GM23338 (cell line): ENCODE measurements at regions not wholly inside any gene's neighbourhood (a gene's known extent, or its start where the extent isn't known, plus 50 kb on each side); places are given as distances from the start of the nearest gene placed in this dataset.

ENCODE experiments used
- ATAC-seq: fragments of 200-7000 bp; cut with Tn5 transposase; 3 replicates; pipeline ENCODE4 v1.9.1; 2020
- DNase-seq: peaks from one replicate; pipeline ENCODE4 v3.0.0-alpha.2; 2015; ENCODE audit warnings: low spot score
- H2AFZ ChIP-seq: fragments of 200-600 bp; sonication (generic); 2 replicates; pipeline ENCODE4 v1.8.0; 2016; ENCODE audit warnings: antibody characterized with exemption, mild to moderate bottlenecking, moderate library complexity
- H3F3A ChIP-seq: fragments of 200-600 bp; sonication (generic); replicated peaks from 2 replicates; pipeline ENCODE4 v1.8.0; 2017; ENCODE audit warnings: antibody characterized with exemption, mixed run types, low read depth
- H3K27ac ChIP-seq: fragments of 200-600 bp; sonication (generic); 2 replicates; pipeline ENCODE4 v1.6.1; 2016; ENCODE audit warnings: low read depth
- H3K27me3 ChIP-seq: fragments of 200-600 bp; sonication (generic); 2 replicates; pipeline ENCODE4 v1.8.0; 2016; ENCODE audit warnings: mild to moderate bottlenecking, mixed run types, moderate library complexity; ENCODE audit not compliant: insufficient read depth
- H3K36me3 ChIP-seq: fragments of 200-600 bp; sonication (generic); 2 replicates; pipeline ENCODE4 v1.8.0; 2016; ENCODE audit warnings: mild to moderate bottlenecking; ENCODE audit not compliant: insufficient read depth
- H3K4me1 ChIP-seq: fragments of 200-600 bp; sonication (generic); 2 replicates; pipeline ENCODE4 v1.8.0; 2016; ENCODE audit warnings: mild to moderate bottlenecking, moderate library complexity; ENCODE audit not compliant: insufficient read depth
- H3K4me2 ChIP-seq: fragments of 200-600 bp; sonication (generic); 2 replicates; pipeline ENCODE4 v1.7.1; 2017; ENCODE audit warnings: mixed run types
- H3K4me3 ChIP-seq: fragments of 200-600 bp; sonication (generic); 2 replicates; pipeline ENCODE4 v1.6.1; 2016; ENCODE audit warnings: mixed run types
- H3K79me2 ChIP-seq: fragments of 200-600 bp; sonication (generic); replicated peaks from 2 replicates; pipeline ENCODE4 v1.8.0; 2017; ENCODE audit warnings: mild to moderate bottlenecking; ENCODE audit not compliant: insufficient read depth
- H3K9me2 ChIP-seq: fragments of 200-600 bp; sonication (generic); 2 replicates; pipeline ENCODE4 v1.8.0; 2017; ENCODE audit not compliant: insufficient read depth
- H4K20me1 ChIP-seq: fragments of 200-600 bp; sonication (generic); replicated peaks from 2 replicates; pipeline ENCODE4 v1.8.0; 2017; ENCODE audit warnings: mild to moderate bottlenecking; ENCODE audit not compliant: insufficient read depth
- H3K27ac Mint-ChIP-seq: 2 replicates; pipeline ENCODE4 v1.8.0; 2020; ENCODE audit warnings: inconsistent platforms, mild to moderate bottlenecking, moderate library complexity, mixed read lengths
- H3K27me3 Mint-ChIP-seq: 3 replicates; pipeline ENCODE4 v1.8.0; 2022; ENCODE audit warnings: low read depth, mild to moderate bottlenecking, moderate library complexity, mixed read lengths, inconsistent platforms; ENCODE audit not compliant: insufficient read depth, poor library complexity
- H3K36me3 Mint-ChIP-seq: 3 replicates; pipeline ENCODE4 v1.8.0; 2021; ENCODE audit warnings: low read depth, mild to moderate bottlenecking, inconsistent platforms, moderate library complexity, mixed read lengths
- H3K4me1 Mint-ChIP-seq: 3 replicates; pipeline ENCODE4 v1.8.0; 2020; ENCODE audit warnings: mild to moderate bottlenecking, inconsistent platforms, mixed read lengths
- H3K4me3 Mint-ChIP-seq: 3 replicates; pipeline ENCODE4 v1.8.0; 2021; ENCODE audit warnings: moderate library complexity, mild to moderate bottlenecking, inconsistent platforms, mixed read lengths
- H3K9me3 Mint-ChIP-seq: 3 replicates; pipeline ENCODE4 v1.8.0; 2020; ENCODE audit warnings: moderate library complexity, mild to moderate bottlenecking, inconsistent platforms, mixed read lengths
- CREB1 ChIP-seq: fragments of 250-450 bp; sonication (Bioruptor Pico); IDR thresholded peaks from 2 replicates; pipeline ENCODE4 v1.5.0; 2020; ENCODE audit warnings: low read depth, mild to moderate bottlenecking, moderate library complexity
- EZH2 ChIP-seq: fragments of 200-600 bp; sonication (generic); IDR thresholded peaks from one replicate; pipeline ENCODE4 v1.8.0; 2017; ENCODE audit warnings: antibody characterized with exemption, mild to moderate bottlenecking, low read depth; ENCODE audit not compliant: unreplicated experiment
- EZH2phosphoT487 ChIP-seq: fragments of 200-600 bp; sonication (generic); IDR thresholded peaks from one replicate; pipeline ENCODE4 v1.8.1; 2018; ENCODE audit warnings: antibody characterized with exemption; ENCODE audit not compliant: unreplicated experiment
- JUNB ChIP-seq: IDR thresholded peaks from one replicate; pipeline ENCODE4 v1.6.1; 2016; ENCODE audit warnings: antibody characterized with exemption; ENCODE audit not compliant: unreplicated experiment
- NANOG ChIP-seq: IDR thresholded peaks from 2 replicates; pipeline ENCODE4 v1.6.1; 2016; ENCODE audit warnings: antibody characterized with exemption, borderline replicate concordance
- POLR2AphosphoS5 ChIP-seq: IDR thresholded peaks from 2 replicates; pipeline ENCODE4 v1.6.1; 2016; ENCODE audit warnings: antibody characterized with exemption, low read depth
- STAT1 ChIP-seq: IDR thresholded peaks from one replicate; pipeline ENCODE4 v1.6.1; 2016; ENCODE audit warnings: antibody characterized with exemption; ENCODE audit not compliant: unreplicated experiment
- ZNF114 ChIP-seq: fragments of 250-450 bp; sonication (Bioruptor Pico); IDR thresholded peaks from 2 replicates; pipeline ENCODE4 v1.5.0; 2020; ENCODE audit warnings: mild to moderate bottlenecking, moderate library complexity
- ZNF331 ChIP-seq: fragments of 250-450 bp; sonication (Bioruptor Pico); IDR thresholded peaks from 2 replicates; pipeline ENCODE4 v1.5.0; 2020; ENCODE audit warnings: low read depth, mild to moderate bottlenecking, moderate library complexity
- ZNF462 ChIP-seq: fragments of 250-450 bp; sonication (Bioruptor Pico); IDR thresholded peaks from 2 replicates; pipeline ENCODE4 v1.5.0; 2020; ENCODE audit warnings: mild to moderate bottlenecking, moderate library complexity
- TF ChIP-seq, protein P1 (sequence below), 2 experiments: fragments of 200-600 bp in 1 of 2; sonication (generic) in 1 of 2; conservative IDR thresholded peaks; 2 replicates each; pipeline versions ENCODE4 v1.5.1 to v1.6.1; 2016 to 2017; ENCODE audit warnings: antibody characterized with exemption in 2 of 2, low read depth in 2 of 2, mild to moderate bottlenecking in 2 of 2, moderate library complexity in 1 of 2
- TF ChIP-seq, protein P2 (sequence below): IDR thresholded peaks from 2 replicates; pipeline ENCODE4 v1.6.1; 2016; ENCODE audit warnings: antibody characterized with exemption
- TF ChIP-seq, protein P3 (sequence below): IDR thresholded peaks from one replicate; pipeline ENCODE4 v1.6.1; 2018; ENCODE audit warnings: antibody characterized with exemption; ENCODE audit not compliant: unreplicated experiment

DNA sequence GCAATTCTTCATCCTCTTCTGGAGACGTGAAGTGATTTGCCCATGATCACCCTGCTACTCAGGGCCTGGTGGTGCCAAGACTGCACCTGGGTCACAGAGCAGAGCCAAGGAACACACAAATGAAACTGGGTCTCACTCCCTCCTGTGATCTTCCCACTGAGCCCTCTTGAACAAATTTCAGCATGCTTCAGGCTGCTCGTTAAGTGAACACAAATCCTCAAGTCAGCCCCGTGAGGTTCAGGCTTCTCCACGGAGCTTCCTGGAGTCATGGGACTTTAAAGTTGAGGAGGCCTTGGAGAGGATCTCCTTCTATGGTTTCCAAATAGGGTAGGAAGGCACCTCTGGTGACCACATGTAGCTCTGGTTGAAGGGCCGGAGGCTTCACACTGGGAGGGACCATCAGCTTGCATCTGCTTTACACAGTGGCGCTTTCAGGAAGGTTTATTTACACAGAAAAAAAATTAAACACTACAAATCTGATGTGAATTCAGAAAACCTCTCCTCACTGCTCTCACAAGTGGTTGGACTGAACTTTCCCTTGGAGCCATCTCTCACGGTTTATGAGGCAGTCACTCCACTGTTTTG is 255.4 kb downstream of the LOXHD1 start:
- H3F3A ChIP-seq, result no peaks in the 10 kb centered on the region
- DNase-seq (no peak), ATAC-seq (no peak)
- H3K4me1 Mint-ChIP-seq, result peaks cover 10% of the 10 kb centered on the region
- no peaks in the 10 kb centered on the region for H3K36me3 Mint-ChIP-seq
- no peak overlapping the region for H3K27ac Mint-ChIP-seq
- no peaks in the 10 kb centered on the region for H3K9me2 ChIP-seq
- no peaks in the 10 kb centered on the region for H3K27me3 ChIP-seq
- no peaks in the 10 kb centered on the region for H3K9me3 Mint-ChIP-seq
- H3K79me2 ChIP-seq, result no peaks in the 10 kb centered on the region
- H4K20me1 ChIP-seq, result no peaks in the 10 kb centered on the region
- no peak overlapping the region for H3K4me3 Mint-ChIP-seq
- no peaks in the 10 kb centered on the region for H3K4me1 ChIP-seq
- no peak overlapping the region for H3K4me3 ChIP-seq
- H3K27me3 Mint-ChIP-seq, result peaks cover 11% of the 10 kb centered on the region
- H2AFZ ChIP-seq, result no peak overlapping the region
- H3K4me2 ChIP-seq, result no peak overlapping the region
- TF ChIP-seq EZH2, result no peak
- TF ChIP-seq, protein P1, sequence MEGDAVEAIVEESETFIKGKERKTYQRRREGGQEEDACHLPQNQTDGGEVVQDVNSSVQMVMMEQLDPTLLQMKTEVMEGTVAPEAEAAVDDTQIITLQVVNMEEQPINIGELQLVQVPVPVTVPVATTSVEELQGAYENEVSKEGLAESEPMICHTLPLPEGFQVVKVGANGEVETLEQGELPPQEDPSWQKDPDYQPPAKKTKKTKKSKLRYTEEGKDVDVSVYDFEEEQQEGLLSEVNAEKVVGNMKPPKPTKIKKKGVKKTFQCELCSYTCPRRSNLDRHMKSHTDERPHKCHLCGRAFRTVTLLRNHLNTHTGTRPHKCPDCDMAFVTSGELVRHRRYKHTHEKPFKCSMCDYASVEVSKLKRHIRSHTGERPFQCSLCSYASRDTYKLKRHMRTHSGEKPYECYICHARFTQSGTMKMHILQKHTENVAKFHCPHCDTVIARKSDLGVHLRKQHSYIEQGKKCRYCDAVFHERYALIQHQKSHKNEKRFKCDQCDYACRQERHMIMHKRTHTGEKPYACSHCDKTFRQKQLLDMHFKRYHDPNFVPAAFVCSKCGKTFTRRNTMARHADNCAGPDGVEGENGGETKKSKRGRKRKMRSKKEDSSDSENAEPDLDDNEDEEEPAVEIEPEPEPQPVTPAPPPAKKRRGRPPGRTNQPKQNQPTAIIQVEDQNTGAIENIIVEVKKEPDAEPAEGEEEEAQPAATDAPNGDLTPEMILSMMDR (conservative IDR thresholded peaks at IDR 0.05; ENCODE audit: low read depth in 2 of 2), result no peak
- no peak for TF ChIP-seq CREB1 (CRISPR knock-in tag)
- TF ChIP-seq ZNF462 (CRISPR knock-in tag), result no peak
- no peak for TF ChIP-seq EZH2phosphoT487
- no peak for TF ChIP-seq POLR2AphosphoS5
- TF ChIP-seq JUNB, result no peak
- no peak for TF ChIP-seq ZNF114 (CRISPR knock-in tag)
- no peak for TF ChIP-seq NANOG
- no peak for TF ChIP-seq STAT1
- TF ChIP-seq, protein P2, sequence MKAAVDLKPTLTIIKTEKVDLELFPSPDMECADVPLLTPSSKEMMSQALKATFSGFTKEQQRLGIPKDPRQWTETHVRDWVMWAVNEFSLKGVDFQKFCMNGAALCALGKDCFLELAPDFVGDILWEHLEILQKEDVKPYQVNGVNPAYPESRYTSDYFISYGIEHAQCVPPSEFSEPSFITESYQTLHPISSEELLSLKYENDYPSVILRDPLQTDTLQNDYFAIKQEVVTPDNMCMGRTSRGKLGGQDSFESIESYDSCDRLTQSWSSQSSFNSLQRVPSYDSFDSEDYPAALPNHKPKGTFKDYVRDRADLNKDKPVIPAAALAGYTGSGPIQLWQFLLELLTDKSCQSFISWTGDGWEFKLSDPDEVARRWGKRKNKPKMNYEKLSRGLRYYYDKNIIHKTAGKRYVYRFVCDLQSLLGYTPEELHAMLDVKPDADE, result no peak
- TF ChIP-seq, protein P3, sequence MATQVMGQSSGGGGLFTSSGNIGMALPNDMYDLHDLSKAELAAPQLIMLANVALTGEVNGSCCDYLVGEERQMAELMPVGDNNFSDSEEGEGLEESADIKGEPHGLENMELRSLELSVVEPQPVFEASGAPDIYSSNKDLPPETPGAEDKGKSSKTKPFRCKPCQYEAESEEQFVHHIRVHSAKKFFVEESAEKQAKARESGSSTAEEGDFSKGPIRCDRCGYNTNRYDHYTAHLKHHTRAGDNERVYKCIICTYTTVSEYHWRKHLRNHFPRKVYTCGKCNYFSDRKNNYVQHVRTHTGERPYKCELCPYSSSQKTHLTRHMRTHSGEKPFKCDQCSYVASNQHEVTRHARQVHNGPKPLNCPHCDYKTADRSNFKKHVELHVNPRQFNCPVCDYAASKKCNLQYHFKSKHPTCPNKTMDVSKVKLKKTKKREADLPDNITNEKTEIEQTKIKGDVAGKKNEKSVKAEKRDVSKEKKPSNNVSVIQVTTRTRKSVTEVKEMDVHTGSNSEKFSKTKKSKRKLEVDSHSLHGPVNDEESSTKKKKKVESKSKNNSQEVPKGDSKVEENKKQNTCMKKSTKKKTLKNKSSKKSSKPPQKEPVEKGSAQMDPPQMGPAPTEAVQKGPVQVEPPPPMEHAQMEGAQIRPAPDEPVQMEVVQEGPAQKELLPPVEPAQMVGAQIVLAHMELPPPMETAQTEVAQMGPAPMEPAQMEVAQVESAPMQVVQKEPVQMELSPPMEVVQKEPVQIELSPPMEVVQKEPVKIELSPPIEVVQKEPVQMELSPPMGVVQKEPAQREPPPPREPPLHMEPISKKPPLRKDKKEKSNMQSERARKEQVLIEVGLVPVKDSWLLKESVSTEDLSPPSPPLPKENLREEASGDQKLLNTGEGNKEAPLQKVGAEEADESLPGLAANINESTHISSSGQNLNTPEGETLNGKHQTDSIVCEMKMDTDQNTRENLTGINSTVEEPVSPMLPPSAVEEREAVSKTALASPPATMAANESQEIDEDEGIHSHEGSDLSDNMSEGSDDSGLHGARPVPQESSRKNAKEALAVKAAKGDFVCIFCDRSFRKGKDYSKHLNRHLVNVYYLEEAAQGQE, result no peak
- no peak for TF ChIP-seq ZNF331 (CRISPR knock-in tag)
- H3K27ac ChIP-seq, result no peak overlapping the region
- H3K36me3 ChIP-seq, result no peaks in the 10 kb centered on the region
